H1 (cell line): ENCODE measurements at regions not wholly inside any gene's neighbourhood (a gene's known extent, or its start where the extent isn't known, plus 50 kb on each side); places are given as distances from the start of the nearest gene placed in this dataset.

Experiments used
- CTCF ChIA-PET: fragments of 300-600 bp; sonication (Branson Sonifier 250); formaldehyde crosslinking; loops from one replicate; lab custom pipeline; 2021; ENCODE audit not compliant: partially characterized antibody; lab: Charles Lee
- POLR2A ChIA-PET: fragments of 300-600 bp; sonication (Branson Sonifier 250); formaldehyde crosslinking; loops from one replicate; lab custom pipeline; 2021; ENCODE audit warnings: inconsistent platforms; ENCODE audit not compliant: partially characterized antibody; lab: Charles Lee
- DNase-seq, 2 experiments: peaks; one replicate each; pipeline versions ENCODE4 v3.0.0 to v3.0.0-alpha.2; 2010 to 2022; ENCODE audit warnings: low spot score in 2 of 2, low read depth in 1 of 2, mixed read lengths in 1 of 2
- FAIRE-seq: peaks from 2 replicates; lab custom pipeline; 2011; peaks lifted over from hg19 to GRCh38; lab: Jason Lieb, UNC
- H2AFZ ChIP-seq: 2 replicates; pipeline ENCODE4 v1.8.1; 2012; ENCODE audit warnings: low read length, inconsistent platforms
- H2AK5ac ChIP-seq: 2 replicates; pipeline ENCODE4 v1.6.1; 2013; ENCODE audit warnings: low read depth, low read length
- H2BK120ac ChIP-seq: replicated peaks from 2 replicates; pipeline ENCODE3; 2013; ENCODE audit warnings: low read depth, low read length, inconsistent platforms
- H2BK12ac ChIP-seq: 2 replicates; pipeline ENCODE4 v1.6.1; 2013; ENCODE audit warnings: low read depth, low read length
- H2BK15ac ChIP-seq: 2 replicates; pipeline ENCODE4 v1.6.1; 2013; ENCODE audit warnings: low read length
- H2BK20ac ChIP-seq: 2 replicates; pipeline ENCODE4 v1.6.1; 2013; ENCODE audit warnings: low read length
- H2BK5ac ChIP-seq: 2 replicates; pipeline ENCODE4 v1.6.1; 2013; ENCODE audit warnings: low read depth, low read length
- H3K14ac ChIP-seq: 2 replicates; pipeline ENCODE4 v1.6.1; 2013; ENCODE audit warnings: inconsistent platforms; ENCODE audit not compliant: insufficient read length
- H3K18ac ChIP-seq: 2 replicates; pipeline ENCODE4 v1.6.1; 2013; ENCODE audit warnings: low read length; ENCODE audit errors: extremely low read depth
- H3K23ac ChIP-seq: 2 replicates; pipeline ENCODE4 v1.6.1; 2013; ENCODE audit warnings: inconsistent platforms; ENCODE audit not compliant: insufficient read length
- H3K23me2 ChIP-seq: 2 replicates; pipeline ENCODE4 v1.6.1; 2013; ENCODE audit warnings: low read depth, low read length
- H3K27ac ChIP-seq: 2 replicates; pipeline ENCODE4 v1.6.1; 2011; ENCODE audit warnings: low read depth, low read length, inconsistent platforms
- H3K27me3 ChIP-seq, 4 experiments: replicated peaks in 1 of 4; 1 replicate in 1 of 4; 2 replicates in 3 of 4; pipeline versions ENCODE4 v1.6.1 to v1.8.1; 2011 to 2013; ENCODE audit warnings: low read length in 3 of 4, mild to moderate bottlenecking in 3 of 4, inconsistent platforms in 2 of 4, mixed read lengths in 2 of 4, moderate library complexity in 1 of 4; ENCODE audit not compliant: control insufficient read depth in 3 of 4, insufficient read depth in 3 of 4; ENCODE audit errors: extremely low read depth in 1 of 4
- H3K36me3 ChIP-seq, 4 experiments: 2 replicates each; pipeline versions ENCODE4 v1.6.1 to v1.8.1; 2011 to 2013; ENCODE audit warnings: mild to moderate bottlenecking in 4 of 4, low read length in 3 of 4, moderate library complexity in 2 of 4, control low read depth in 1 of 4, inconsistent platforms in 1 of 4; ENCODE audit not compliant: insufficient read depth in 4 of 4, control insufficient read depth in 2 of 4
- H3K4ac ChIP-seq: replicated peaks from 2 replicates; pipeline ENCODE3; 2013; ENCODE audit warnings: low read length, low read depth, mixed read lengths, inconsistent platforms; ENCODE audit not compliant: insufficient read length
- H3K4me1 ChIP-seq, 4 experiments: replicated peaks in 1 of 4; 1 replicate in 1 of 4; 2 replicates in 3 of 4; pipeline versions ENCODE4 v1.6.1 to v1.8.1; 2011 to 2013; ENCODE audit warnings: low read length in 3 of 4, inconsistent platforms in 2 of 4, mixed read lengths in 1 of 4; ENCODE audit not compliant: insufficient read depth in 4 of 4, control insufficient read depth in 3 of 4
- H3K4me2 ChIP-seq, 2 experiments: 2 replicates each; pipeline versions ENCODE4 v1.6.1 to v1.8.1; 2011 to 2013; ENCODE audit warnings: low read depth in 2 of 2, low read length in 2 of 2, control low read depth in 1 of 2, inconsistent platforms in 1 of 2, mild to moderate bottlenecking in 1 of 2; ENCODE audit not compliant: insufficient read depth in 1 of 2
- H3K4me3 ChIP-seq, 4 experiments: fragments of 200-600, 300-600 bp in 1 of 4; sonication (generic), shearing (Covaris generic), sonication (Bioruptor Twin) in 1 of 4; 2 replicates each; pipeline versions ENCODE4 v1.5.1 to v1.8.1; 2011 to 2016; ENCODE audit warnings: low read length in 4 of 4, low read depth in 3 of 4, control low read depth in 2 of 4, inconsistent platforms in 2 of 4, mild to moderate bottlenecking in 2 of 4, mixed read lengths in 1 of 4, moderate library complexity in 1 of 4; ENCODE audit not compliant: insufficient read depth in 2 of 4; ENCODE audit errors: extremely low read depth in 1 of 4
- H3K56ac ChIP-seq: replicated peaks from 2 replicates; pipeline ENCODE3; 2013; ENCODE audit warnings: low read depth, mild to moderate bottlenecking, mixed read lengths, low read length, inconsistent platforms; ENCODE audit not compliant: insufficient read length
- H3K79me1 ChIP-seq: 2 replicates; pipeline ENCODE4 v1.6.1; 2013; ENCODE audit warnings: low read depth, low read length, control low read depth
- H3K79me2 ChIP-seq, 2 experiments: 2 replicates each; pipeline versions ENCODE4 v1.6.1 to v1.8.1; 2012 to 2013; ENCODE audit warnings: low read length in 2 of 2, mild to moderate bottlenecking in 2 of 2, inconsistent platforms in 1 of 2; ENCODE audit not compliant: insufficient read depth in 2 of 2, control insufficient read depth in 1 of 2
- H3K9ac ChIP-seq, 4 experiments: replicated peaks in 1 of 4; 1 replicate in 1 of 4; 2 replicates in 3 of 4; pipeline versions ENCODE4 v1.6.1 to v1.8.1; 2011 to 2013; ENCODE audit warnings: low read depth in 3 of 4, low read length in 3 of 4, control low read depth in 2 of 4, mild to moderate bottlenecking in 2 of 4, moderate library complexity in 2 of 4, inconsistent platforms in 1 of 4; ENCODE audit errors: extremely low read depth in 1 of 4
- H3K9me3 ChIP-seq, 2 experiments: 2 replicates each; pipeline versions ENCODE4 v1.6.1 to v1.8.1; 2012 to 2013; ENCODE audit warnings: mild to moderate bottlenecking in 2 of 2, moderate library complexity in 2 of 2, control low read depth in 1 of 2, inconsistent platforms in 1 of 2, low read depth in 1 of 2, low read length in 1 of 2, mixed read lengths in 1 of 2; ENCODE audit not compliant: insufficient read depth in 2 of 2
- H4K20me1 ChIP-seq, 2 experiments: replicated peaks in 1 of 2; 2 replicates each; pipeline versions ENCODE3 to v1.8.1; 2011 to 2013; ENCODE audit warnings: inconsistent platforms in 2 of 2, low read length in 2 of 2, mild to moderate bottlenecking in 1 of 2; ENCODE audit not compliant: insufficient read depth in 2 of 2, control insufficient read depth in 1 of 2
- H4K5ac ChIP-seq: 2 replicates; pipeline ENCODE4 v1.6.1; 2013; ENCODE audit warnings: low read length, low read depth, mixed read lengths, inconsistent platforms; ENCODE audit not compliant: insufficient read length
- H4K8ac ChIP-seq: 2 replicates; pipeline ENCODE4 v1.8.0; 2013; ENCODE audit warnings: mild to moderate bottlenecking, moderate library complexity, low read length, inconsistent platforms; ENCODE audit not compliant: insufficient read depth; ENCODE audit errors: extremely low read depth
- H4K91ac ChIP-seq: replicated peaks from 2 replicates; pipeline ENCODE3; 2013; ENCODE audit warnings: low read length, mixed read lengths, inconsistent platforms; ENCODE audit not compliant: insufficient read length
- BCL11A ChIP-seq, 2 experiments: IDR thresholded peaks; one replicate each; pipeline ENCODE4 v1.6.1; 2011; ENCODE audit warnings: low read depth in 2 of 2, low read length in 2 of 2, mild to moderate bottlenecking in 2 of 2
- CHD1 ChIP-seq: IDR thresholded peaks from 2 replicates; pipeline ENCODE4 v1.6.1; 2012; ENCODE audit warnings: low read depth, low read length, improper control_type of control experiment
- CTBP2 ChIP-seq: IDR thresholded peaks from 2 replicates; pipeline ENCODE4 v1.7.0; 2011; ENCODE audit warnings: borderline replicate concordance, mild to moderate bottlenecking, moderate library complexity, mixed read lengths, low read length; ENCODE audit not compliant: insufficient read depth, insufficient read length
- E2F6 ChIP-seq: IDR thresholded peaks from 2 replicates; pipeline ENCODE4 v1.6.1; 2012; ENCODE audit warnings: inconsistent platforms
- GTF2F1 ChIP-seq: IDR thresholded peaks from 2 replicates; pipeline ENCODE4 v1.6.1; 2012; ENCODE audit warnings: low read depth, low read length, improper control_type of control experiment, borderline replicate concordance
- KDM5A ChIP-seq: fragments of 200-600 bp; IDR thresholded peaks from 2 replicates; pipeline ENCODE4 v1.7.1; 2012; ENCODE audit warnings: mild to moderate bottlenecking, low read length, inconsistent platforms, mixed read lengths
- PHF8 ChIP-seq: fragments of 200-600 bp; sonication (generic); conservative IDR thresholded peaks from 2 replicates; pipeline ENCODE4 v1.7.1; 2012; ENCODE audit warnings: low read depth, mild to moderate bottlenecking, inconsistent platforms, low read length, moderate library complexity
- RBBP5 ChIP-seq: IDR thresholded peaks from 2 replicates; pipeline ENCODE4 v1.7.1; 2012; ENCODE audit warnings: low read depth, mild to moderate bottlenecking, inconsistent platforms, low read length, moderate library complexity, borderline replicate concordance
- RFX5 ChIP-seq: IDR thresholded peaks from 2 replicates; pipeline ENCODE4 v1.6.1; 2011; ENCODE audit warnings: low read depth, low read length, improper control_type of control experiment, borderline replicate concordance
- SIRT6 ChIP-seq: IDR thresholded peaks from one replicate; pipeline ENCODE4 v1.7.1; 2012; ENCODE audit warnings: low read length, inconsistent platforms
- TAF1 ChIP-seq: IDR thresholded peaks from 2 replicates; pipeline ENCODE4 v1.6.1; 2011; ENCODE audit warnings: mild to moderate bottlenecking, low read depth, low read length
- TAF7 ChIP-seq: optimal IDR thresholded peaks from 2 replicates; pipeline ENCODE3; 2011; ENCODE audit warnings: low read depth, mild to moderate bottlenecking, inconsistent platforms, low read length, moderate library complexity, borderline replicate concordance
- WGBS, 2 experiments: shearing (Covaris generic) in 1 of 2; methylation state at CpG; one replicate each; pipeline versions ENCODE4 v1.1.6 to v1.1.7; 2013 to 2015; ENCODE audit warnings: low lambda C conversion rate in 2 of 2, mixed read lengths in 2 of 2, inconsistent platforms in 1 of 2, low coverage in 1 of 2, missing lambda C conversion rate in 1 of 2; ENCODE audit not compliant: insufficient replicate concordance in 2 of 2, insufficient coverage in 1 of 2, insufficient read length in 1 of 2; ENCODE audit errors: extremely low coverage in 1 of 2, missing lambda C conversion rate in 1 of 2; 5-methylcytosine and 5-hydroxymethylcytosine counted together

- CTCF ChIA-PET, result interaction anchor here (1.0 to 1.4 kb wide), 2 partner anchors 12 kb away, joined by 4 to 5 read pairs; no protein-coding TSS in a partner anchor
- no peak for FAIRE-seq
Measured at GRCh38 chr17:12242345-12242954, 221.8 kb downstream of the MAP2K4 start.

More at GRCh38 chr17:12242345-12242954, 221.8 kb downstream of the MAP2K4 start:
- H3K27ac ChIP-seq, result no peak overlapping the region
- no peak overlapping the region for H3K4me3 ChIP-seq
- POLR2A ChIA-PET, result no interaction called here
- H4K8ac ChIP-seq, result no peak overlapping the region
- H4K20me1 ChIP-seq, result no peaks in the 10 kb centered on the region
- H2BK15ac ChIP-seq, result no peak overlapping the region
- H3K14ac ChIP-seq, result no peak overlapping the region
- no peaks in the 10 kb centered on the region for H3K4me1 ChIP-seq
- no peaks in the 10 kb centered on the region for H3K79me1 ChIP-seq
- H3K4me2 ChIP-seq, result no peak overlapping the region
- no peak overlapping the region for H2BK5ac ChIP-seq
- H3K9me3 ChIP-seq, result no peaks in the 10 kb centered on the region
- H3K27me3 ChIP-seq, result no peaks in the 10 kb centered on the region
- no peaks in the 10 kb centered on the region for H3K79me2 ChIP-seq
- no peaks in the 10 kb centered on the region; a peak in 1 of 8 replicates for H3K36me3 ChIP-seq
- no peak overlapping the region for H2BK120ac ChIP-seq
- H3K4ac ChIP-seq, result no peak overlapping the region
- no peak overlapping the region for H3K18ac ChIP-seq
- H2AFZ ChIP-seq, result no peak overlapping the region
- no peak overlapping the region for H3K9ac ChIP-seq
- no peak overlapping the region for H2BK20ac ChIP-seq
- H2AK5ac ChIP-seq, result no peak overlapping the region
- H3K56ac ChIP-seq, result no peak overlapping the region
- no peak overlapping the region for H3K23ac ChIP-seq
- no peak overlapping the region for H2BK12ac ChIP-seq
- no peak for DNase-seq
- H4K91ac ChIP-seq, result no peak overlapping the region
- 86 to 100% methylated on average over 1 to 9 of the region's 9 CpGs for WGBS, 2 experiments
- H4K5ac ChIP-seq, result no peak overlapping the region
- TF ChIP-seq RBBP5 (no peak), TAF7 (no peak), GTF2F1 (no peak), PHF8 (no peak), KDM5A (no peak), SIRT6 (no peak), TAF1 (no peak), E2F6 (no peak), RFX5 (no peak), CHD1 (no peak), CTBP2 (no peak), BCL11A (IDR thresholded peaks at IDR 0.05; ENCODE audit: low read depth in 2 of 2, low read length in 2 of 2) (no peak)
- H3K23me2 ChIP-seq, result no peaks in the 10 kb centered on the region
